NCI-H526 (cell line): ENCODE measurements at regions not wholly inside any gene's neighbourhood (a gene's known extent, or its start where the extent isn't known, plus 50 kb on each side); places are given as distances from the start of the nearest gene placed in this dataset.

ENCODE experiments used
- DNase-seq, 2 experiments: peaks; one replicate each; lab custom pipeline; 2025; lab: John Stamatoyannopoulos, UW

DNA sequence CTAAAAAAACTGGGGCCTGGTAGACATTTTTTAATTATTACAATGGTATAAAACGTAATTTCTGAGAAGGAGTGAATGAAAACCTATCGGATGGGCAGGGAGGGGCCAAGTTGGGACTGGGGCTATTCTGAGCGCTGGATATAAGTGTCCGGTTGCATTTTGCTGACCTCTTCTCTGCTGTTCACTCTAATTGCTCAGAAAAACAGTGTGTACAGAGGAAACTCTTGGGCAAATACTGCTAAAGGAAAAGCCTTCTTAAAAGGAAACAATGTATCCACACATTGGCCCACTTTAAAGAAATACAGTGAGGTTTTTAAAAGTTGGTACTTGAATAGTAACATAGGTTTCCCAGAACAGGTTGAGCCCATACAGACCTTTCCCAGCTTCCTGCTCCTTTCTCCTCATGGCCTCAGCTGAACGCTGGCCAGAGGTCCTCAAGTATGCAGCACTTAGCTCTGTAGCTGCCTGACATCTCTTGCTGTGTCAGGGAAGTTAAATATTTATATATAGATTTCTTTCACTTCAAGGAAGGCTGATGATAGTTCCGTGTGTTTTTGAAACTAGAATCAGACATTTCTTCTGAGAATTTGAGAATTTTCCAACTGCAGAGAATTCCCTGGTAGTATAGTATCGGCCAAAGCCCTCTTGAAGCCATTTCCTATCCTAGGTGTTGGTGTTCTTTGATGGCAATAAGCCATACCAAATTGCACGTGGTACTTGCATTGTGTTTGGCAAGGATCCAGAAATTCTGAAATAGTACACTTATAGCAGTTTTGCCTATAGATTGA lies 97.1 kb upstream of the SLC4A4 start:
- DNase-seq = no peak

DNA sequence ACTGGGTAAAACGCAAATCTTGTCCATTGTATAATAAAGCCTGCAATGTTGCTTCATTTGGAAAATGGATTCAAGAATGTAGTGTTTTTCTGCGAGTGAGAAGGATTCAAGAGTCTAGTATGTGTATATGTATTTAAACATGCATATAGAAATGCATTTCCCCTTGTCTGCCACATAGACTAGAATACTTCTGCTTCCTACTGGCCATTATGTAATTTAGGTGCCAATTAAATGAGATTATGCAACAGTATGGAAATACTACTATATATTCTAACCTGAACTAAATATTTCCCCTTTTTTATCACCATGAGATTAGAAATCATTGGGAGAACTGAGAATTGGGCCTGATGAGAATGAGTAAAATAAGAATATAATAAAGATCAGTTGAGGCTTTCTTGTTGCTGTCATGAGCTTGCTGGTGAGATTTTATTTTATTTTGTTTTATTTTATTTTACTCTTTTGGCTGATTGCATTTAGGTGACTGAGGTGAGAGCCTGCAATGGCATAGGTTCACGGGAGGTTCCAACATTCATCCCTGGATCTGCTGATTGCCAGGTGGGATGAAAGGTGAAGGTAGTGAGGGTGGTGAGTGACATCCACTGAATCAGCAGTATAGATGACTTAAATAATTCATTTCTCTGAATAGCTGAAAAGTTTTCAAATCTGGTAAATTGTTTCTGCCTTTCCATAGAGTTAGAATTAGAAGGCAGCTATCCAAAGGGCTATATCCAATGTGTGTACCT lies 95.6 kb upstream of the SLC4A4 start:
- no peak for DNase-seq

DNA sequence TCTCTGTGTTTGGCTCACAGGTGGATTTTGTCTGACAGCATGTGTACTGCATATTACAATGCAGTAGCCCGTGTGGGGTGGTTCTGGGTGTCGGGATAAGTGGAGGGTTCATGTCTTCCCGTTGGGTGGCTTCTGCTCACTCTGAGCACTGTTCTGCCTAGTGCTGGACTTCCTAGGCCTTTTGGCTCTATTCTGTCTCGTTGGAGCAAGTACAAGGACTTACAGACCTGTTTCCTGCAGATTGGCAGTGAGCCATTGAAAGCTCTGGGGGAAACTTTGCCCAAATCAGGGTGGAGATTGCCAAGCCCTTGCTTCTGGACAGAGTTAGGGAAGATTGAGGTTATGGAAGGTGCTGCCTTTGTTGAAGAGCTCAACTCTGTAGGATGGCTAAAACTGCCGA lies 91.1 kb upstream of the SLC4A4 start:
- DNase-seq = no peak

DNA sequence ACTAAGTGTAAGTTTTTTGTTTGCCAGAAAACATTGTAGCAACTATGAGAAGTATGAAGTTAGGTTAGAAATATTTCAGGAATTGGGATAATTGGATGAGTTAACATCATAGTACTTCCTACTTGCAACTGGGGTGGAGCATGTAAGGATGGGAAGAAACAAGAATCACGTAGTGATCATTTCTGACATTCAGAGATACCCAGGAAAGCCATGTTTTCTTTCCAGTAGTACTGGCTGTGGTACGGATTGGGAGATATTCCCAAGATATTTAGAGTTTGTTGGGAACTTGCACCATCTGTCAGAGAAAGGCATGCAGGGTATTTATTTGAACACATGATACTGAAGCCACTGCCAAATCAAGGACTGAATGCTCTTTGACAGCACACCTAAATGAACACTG lies 87.6 kb upstream of the SLC4A4 start:
- no peak for DNase-seq

DNA sequence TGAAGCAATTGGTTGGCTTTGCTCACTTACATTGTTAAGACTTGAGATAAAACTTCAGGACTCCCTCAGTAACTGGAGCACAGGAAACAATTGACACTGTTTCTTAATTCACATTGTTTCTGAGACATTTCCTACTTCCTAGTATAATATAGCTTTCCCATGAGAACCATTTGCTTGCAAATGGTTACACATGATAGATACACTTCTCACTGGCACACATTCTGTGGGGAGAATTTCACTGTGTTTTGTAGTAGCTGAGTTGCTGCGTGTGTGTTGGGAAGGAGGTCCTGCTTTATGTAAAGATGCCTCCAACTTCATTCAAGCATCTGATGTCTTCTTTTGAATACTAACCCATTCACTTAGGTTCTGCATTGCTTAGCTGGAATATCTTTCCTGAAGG lies 85.3 kb upstream of the SLC4A4 start:
- no peak for DNase-seq

DNA sequence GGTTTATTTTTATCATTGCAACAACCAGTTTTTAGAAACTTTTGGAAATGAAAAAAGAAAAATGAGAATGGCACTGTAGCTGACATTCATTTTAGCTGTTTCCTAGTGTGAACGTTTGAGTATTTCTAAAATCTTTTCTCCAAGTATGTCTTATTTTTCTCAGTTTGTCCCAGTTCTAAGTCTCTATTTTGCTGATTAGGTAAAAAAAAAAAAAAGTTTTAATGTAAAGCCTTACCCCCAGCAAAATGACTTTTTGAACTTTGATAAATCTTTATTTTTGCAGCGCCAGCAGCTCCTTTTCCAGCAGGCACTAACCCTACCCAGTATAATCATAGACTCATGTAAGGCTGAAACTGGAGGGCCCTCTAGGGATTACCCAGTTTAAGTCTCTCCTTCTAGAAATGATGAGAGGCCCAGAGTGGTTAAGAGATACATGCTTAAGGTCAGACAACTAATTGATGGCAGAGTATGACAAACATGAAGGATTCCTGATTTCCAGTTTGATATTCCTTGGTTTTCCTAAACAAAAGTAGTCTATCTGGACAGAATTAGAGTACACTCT lies 84.3 kb upstream of the SLC4A4 start:
- DNase-seq = no peak

DNA sequence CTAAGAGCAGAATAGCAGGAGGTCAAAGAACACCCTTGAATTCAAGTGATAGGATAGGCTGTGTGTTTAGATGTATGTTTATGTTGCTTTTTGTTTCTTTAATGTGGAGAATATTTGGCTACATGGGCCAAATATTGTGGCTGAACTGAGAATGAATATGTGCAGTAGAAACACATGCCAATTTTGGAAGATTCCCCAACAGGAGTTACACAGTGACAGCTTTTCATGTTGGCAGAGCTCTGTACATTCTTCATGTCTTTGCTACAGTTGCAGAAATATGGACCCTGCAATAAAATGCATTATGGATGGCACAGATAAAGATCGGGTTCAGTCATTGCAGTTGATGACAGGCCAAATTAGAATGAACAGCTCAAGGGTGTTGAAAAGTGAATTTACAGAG lies 82.8 kb upstream of the SLC4A4 start:
- DNase-seq = no peak

DNA sequence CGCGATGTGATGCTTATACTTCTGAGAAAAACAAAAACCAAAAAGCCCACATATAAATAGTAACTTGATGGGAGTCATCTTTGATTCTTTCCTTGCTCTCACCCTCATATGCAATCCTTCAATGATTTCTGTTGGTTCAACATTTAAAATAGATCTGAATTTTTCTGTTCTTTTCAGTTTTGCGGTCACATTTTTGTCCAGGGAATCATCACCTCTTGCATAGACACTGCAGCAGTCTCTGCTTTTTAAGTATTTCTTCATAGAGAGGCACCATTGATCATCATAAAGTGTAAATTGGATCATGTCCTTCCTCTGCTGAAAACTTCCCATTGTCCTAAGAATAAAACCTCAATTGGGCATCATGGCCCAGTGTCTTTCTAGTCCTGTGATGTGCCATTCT lies 81.1 kb upstream of the SLC4A4 start:
- no peak for DNase-seq

DNA sequence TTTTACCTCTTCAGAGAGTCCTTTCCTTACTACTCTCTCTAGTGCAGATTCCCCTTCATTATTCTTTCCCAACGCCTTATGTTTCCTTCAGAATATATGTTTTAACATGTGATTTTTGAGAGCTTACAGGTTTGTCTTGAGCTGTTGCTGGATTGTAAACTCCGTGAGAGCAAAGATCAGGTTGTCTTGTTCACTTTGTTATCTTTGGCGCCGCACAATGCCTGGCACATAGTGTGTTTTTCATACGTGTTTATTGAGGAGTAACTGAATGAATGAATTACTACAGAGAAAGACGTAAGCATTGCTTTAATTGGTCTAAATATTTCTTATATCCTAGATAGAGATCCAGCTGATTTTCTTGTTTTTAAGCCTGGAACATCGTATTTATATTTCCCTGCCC lies 80.5 kb upstream of the SLC4A4 start:
- DNase-seq = no peak

DNA sequence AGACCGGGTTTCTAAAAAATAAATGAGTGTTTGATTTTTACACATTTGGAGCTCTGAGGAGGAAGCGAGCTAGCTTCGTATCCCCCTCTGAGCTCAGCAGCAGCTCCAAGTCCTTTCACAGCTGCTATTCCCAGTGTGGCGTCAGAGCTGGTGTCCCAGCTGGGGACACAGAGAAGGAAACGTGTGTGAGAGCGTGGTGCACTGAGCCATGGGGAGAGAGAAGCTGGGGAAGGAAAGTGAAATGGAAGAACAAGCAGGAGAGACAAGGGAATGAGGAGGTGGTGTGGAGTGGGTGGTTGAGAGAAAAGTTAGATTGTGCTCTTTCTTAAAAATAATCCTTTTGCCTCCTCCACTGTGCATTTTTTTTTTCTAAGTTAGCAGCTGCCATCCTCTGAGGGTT lies 79.5 kb upstream of the SLC4A4 start:
- no peak for DNase-seq

DNA sequence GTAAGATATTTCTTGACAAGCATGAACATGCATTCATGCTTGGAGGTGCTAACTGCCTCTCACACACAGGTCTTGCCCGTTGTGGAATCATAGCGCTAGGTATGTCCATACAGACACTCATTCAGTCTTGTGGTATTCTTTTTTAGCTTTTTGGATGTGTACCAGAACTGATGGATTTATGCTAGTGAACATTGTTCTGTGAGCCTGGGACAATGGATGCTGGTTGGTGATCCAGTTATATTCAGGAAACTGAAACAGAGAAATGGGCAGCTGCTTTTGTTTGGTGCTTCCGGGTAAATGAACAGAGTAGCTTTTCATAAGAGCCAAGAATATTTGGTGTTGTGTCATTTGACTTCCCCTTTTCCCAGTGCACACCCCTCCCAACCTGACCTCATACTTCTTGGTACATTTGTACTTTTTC lies 78.9 kb upstream of the SLC4A4 start:
- no peak for DNase-seq

DNA sequence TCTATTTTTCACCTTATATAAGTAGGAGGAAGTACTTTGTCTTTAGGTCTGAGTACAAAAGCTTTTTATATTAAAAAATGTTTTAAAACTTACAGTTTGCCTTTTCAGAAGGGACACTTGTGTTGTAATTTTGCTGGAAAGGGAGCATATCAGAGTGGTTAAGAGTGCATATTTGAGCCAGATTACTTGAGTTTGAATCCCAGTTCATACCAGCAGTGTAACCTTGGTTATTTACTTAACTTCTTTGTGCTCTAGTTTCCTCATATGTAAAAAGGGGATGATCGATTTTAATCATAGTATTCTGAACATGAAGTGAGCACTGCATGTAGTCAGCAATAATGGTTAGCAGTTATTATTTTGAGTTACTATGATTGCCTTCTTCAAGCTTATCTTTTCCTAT lies 78.3 kb upstream of the SLC4A4 start:
- DNase-seq = no peak

DNA sequence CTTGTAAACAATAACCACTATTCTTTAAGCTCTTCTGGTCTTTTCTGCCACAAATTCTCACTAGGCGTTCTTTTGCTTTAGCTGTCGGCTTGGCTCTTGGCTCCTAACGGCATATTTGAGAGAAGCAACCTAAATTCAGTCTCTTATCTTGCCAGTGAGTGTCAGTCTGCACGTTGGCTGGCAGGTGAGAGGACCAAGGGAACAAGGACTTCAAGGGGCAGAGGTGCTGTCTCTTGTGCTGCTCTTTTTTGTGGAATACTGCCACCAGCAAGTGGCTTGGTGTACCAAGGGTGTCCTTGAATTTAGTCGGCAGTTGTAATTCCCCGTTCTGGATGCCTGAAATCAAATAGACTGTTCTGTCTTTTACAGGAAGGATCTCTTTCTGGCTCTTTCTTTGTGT lies 77.8 kb upstream of the SLC4A4 start:
- no peak for DNase-seq

DNA sequence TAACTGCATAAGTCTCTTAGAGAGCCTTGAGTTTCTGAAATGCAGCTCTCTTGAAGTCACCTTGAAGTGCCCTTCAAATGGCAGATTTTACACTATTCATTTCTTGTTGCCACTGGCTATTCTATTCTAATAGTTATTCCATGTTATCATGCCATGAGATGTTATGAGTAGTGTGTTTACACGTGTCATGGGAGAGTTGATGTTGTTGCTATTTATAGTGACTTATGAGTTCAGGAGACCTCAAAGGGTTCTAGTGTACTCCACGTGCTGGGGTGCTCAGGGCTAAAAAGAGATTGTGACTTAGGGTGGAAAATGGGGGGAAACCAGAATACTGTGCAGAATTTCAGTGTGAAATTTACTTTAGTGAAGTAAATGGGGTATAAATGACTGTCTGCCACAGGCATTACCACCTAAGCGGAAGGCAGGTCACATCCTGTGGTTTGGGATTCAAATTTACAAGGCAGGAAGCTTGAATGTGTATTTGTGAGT lies 77.1 kb upstream of the SLC4A4 start:
- no peak for DNase-seq

DNA sequence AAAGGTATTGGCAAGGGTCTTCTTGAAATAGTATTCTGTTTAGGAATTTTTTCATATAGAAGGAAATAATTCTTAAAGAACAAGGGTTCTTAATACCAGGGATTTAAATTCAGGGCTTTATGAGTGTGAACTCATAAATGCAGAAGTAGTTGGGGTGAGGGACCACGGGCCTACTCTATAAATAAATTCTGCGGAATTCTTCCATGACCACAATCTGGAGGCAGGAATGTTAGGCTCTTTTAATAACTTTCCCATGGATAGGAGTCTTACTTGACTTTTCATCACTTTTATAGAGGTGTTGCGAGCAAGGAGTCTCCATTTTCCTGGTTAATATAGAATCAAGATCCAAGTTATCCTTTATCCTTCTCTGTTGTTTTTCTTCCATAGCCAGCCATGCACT lies 76.7 kb upstream of the SLC4A4 start:
- no peak for DNase-seq

DNA sequence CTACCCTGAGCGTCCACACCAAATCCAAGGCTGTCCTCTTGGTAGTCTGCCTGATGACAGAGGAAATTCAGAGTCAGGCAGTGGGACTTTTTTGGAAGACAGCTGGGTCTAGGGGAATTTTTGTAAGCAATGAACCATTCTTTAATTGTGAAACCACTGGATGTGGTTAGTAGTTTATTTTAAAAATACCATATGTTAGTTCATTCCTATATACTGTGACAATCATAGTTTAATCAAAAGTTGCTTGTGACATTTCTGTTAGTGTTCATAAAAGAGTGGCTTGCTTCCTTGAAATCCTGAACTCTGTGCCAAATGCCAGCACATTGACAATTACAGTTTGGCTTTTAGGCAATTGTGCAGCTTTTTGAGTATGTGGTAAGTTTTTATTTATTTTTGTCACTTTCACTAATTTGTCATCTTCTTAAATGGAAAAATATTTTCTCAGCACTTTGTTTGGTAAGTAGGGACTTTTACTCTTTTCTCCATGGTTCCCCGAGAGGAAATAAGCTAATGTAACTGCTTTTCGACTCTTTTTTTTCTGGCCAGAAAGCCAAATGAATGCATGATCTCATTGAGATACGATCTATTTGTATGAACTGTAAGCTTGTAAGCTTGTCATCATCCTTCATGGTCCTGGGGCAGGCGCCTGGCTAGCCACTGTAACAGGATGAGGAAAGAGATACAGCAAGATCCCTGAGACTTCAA lies 72.6 kb upstream of the SLC4A4 start:
- DNase-seq = no peak

DNA sequence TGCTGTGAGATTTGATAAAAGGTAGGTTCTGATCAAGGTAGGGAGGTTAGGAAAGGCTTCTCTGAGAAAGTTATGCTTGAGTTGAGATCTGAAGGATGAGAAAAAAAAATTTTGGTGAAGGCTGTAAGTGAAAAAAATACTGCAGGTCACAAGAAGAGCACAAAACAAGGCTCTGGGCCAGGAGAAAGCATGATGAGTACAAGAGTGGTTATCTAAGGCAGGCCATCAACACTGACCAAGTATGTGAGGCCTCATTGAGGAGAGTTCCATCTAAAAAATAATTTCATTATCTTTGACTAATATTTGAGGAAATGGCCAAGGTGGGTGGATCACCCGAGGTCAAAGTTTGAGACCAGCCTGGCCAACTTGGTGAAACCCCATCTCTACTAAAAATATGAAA lies 71.6 kb upstream of the SLC4A4 start:
- no peak for DNase-seq

DNA sequence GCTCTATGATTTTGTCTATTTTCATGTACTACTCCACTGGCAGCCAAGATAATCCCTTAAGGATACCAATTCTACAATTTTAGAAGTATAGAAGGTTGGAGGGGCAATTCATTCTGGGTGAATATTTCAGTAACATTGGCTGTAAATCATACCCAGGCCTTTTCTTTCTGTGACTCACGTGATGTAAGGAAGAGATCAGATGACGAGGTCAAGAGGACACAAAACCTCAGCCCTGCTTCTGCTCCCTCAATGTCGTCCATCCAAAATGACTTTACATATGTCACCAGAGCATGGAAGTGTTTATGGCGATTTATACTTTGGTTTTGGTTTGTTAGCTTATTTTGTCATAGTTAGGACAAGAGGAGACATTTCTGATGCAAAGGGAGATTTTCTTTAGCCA lies 70.7 kb upstream of the SLC4A4 start:
- no peak for DNase-seq

DNA sequence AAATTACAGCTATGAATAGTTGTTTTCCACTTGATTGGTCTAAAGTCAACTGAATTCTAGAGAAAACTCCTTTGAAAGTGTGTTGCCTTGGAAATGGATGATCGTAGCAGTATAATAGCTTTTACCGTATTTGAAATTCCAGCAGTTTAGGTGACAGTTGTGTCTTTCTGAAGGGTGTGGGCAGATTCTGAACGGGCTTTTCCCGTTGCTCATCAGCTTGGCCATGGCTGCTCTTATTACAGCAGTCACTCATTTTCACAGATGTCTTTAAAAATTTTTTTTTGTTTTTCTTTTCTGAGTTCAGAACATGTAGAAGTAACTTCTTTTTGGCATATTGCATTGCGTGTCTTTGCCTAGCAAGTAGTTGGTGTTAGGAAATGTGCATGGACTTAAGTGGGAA lies 69.6 kb upstream of the SLC4A4 start:
- DNase-seq = no peak

DNA sequence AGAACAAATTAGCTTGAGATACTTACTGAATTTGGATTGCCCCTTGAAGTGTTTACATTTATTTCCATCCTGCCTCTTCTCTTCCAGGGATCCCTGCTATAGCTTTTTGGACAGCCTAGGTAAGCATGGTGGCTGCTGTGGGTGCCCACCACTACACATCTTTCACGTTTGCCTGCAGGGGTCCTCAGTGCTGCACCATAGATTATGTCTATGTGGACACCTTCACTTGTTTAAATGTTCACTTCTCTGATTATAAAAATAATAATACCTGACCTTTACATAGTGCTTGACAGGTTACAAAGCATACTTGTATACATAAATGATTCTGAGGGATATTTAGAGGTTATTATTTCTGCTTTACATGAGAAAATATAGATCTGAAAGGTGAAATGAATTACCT lies 67.9 kb upstream of the SLC4A4 start:
- peak; percentile 3 to 19 for DNase-seq

DNA sequence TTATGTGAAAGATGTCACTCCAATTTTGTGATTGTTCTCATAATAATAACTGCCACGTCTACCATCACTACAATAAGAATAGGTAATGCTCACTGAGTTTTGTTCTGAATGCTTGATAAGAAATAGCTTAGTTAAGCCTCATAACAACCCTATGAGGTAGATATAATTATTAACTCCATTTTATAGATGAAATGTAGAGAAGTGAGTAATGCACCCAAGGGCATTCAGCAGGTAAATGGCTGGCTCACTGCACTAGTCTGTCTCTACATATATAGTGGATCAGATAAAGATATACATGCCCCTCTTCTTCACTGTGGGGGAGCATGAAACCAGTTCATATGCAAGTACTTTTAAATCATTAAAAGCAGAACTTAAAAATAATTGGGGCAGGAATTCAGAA lies 65.8 kb upstream of the SLC4A4 start:
- no peak for DNase-seq

DNA sequence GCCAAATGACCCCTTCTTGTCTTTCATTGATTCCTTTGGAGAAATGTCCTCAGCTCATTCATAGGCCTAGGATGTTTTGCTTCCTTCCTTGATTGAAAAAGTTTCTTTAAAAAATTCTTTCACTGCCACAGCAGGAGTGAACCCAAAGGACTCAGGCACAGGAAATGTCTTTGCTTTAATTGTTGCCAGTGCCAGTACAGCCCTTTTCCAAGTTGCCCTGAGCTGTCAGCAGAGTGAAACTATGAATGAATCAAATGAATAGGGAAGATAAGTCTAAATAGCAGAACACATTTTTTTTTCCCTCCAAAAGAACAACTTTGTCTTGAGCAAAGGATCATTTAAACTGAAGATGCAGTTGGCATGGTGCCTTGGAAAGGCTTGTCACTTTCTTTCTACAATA lies 63.8 kb upstream of the SLC4A4 start:
- DNase-seq = no peak

DNA sequence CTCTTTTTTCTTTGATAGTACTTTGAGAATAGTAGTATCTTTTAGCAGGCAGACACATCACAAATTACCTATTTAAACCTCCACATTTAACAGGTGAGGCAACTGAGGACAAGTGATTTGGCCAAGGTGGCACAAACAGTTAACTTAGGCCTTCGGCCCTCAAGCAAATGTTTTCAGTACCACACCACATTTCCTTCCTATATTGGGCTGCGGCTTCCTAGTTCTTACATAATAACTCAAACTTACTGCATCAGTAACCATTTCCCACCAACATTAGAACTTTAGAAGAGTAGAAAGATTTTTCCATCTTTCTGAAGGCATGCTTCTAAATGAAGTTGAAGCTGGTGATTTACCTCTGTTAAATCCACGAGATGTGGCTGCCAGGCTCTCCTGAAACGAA lies 63.2 kb upstream of the SLC4A4 start:
- no peak for DNase-seq
